ENCODE measurements at regions not wholly inside any gene's neighbourhood (a gene's known extent, or its start where the extent isn't known, plus 50 kb on each side); places are given as distances from the start of the nearest gene placed in this dataset.

DNA sequence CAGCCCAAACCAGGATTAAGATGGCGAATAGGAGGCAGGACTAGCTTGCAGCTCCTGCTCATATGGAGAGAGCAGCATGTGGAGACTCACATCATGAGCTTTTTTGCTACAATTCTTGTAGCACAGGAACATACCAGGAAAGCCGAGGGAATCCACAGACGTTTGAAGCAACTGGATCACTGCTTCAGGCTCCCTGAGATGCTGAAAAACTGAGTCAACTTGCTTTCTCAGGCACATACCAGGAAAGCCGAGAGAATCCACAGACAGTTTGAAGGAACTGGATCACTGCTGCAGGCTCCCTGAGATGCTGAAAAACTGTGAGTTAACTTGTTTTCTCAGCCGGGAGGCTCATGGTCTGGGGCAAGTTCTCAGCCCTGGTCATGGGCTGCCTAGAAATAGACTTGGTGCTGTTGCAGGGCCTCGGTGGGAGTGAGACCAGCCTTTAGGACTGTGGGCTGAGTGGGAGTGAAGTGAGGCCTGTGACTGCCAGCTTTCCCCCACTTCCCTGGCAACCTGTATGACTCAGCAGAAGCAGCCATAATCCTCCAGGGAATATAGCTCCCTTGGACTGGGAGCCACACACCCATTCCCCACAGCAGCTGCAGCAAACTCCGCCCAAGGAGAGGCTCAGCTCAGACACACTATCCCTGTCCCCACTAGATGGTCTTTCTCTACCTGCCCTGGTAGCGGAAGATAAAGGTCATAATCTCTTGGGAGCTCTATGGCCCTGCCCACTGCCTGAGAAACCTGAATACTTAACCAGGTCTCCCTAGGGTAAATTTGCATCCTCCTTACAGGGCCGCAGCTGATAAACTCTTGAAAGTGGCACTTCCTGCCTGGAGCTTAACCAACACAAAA, 51.9 kb upstream of the PFN2 start:
- no peak for DNase-seq (ENCODE audit: low spot score)

DNA sequence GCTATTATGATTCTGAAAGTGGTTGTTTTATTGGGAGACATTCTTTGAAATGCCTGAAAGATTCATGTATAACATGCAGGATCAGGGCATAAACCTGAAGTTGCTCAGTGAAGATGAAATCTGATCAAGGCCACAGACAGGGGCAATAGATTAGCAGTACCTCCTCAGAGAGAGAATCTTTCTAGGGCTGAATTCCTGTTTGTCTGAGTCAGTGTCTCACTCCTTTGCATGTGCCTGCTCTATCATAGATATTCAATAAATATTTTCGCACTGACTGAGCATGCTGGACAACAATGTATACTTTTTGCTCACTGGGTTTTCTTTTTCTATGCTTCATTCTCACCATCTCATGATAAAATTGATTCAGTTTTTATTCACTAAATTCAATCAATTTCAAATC, 49.8 kb upstream of the PFN2 start:
- no peak for DNase-seq (ENCODE audit: low spot score)

Data from CD4-positive, alpha-beta T cell treated with Interleukin-15 for 4 hours (primary cell).